Ascending aorta (tissue), 2 donors: ENCODE measurements at regions not wholly inside any gene's neighbourhood (a gene's known extent, or its start where the extent isn't known, plus 50 kb on each side); places are given as distances from the start of the nearest gene placed in this dataset.

Experiments used
- DNase-seq, 2 donors: peaks; one replicate each; pipeline ENCODE4 v3.0.0-alpha.2; 2019; ENCODE audit warnings: low spot score in 2 of 2
- H3K27ac ChIP-seq, 2 donors: fragments of 200-600 bp; sonication (generic); one replicate each; pipeline ENCODE4 v1.5.1; 2016 to 2017; ENCODE audit warnings: mild to moderate bottlenecking in 1 of 2
- H3K27me3 ChIP-seq: fragments of 200-600 bp; sonication (generic); one replicate; pipeline ENCODE4 v1.5.1; 2017
- H3K36me3 ChIP-seq, 2 donors: fragments of 200-600 bp; sonication (generic); one replicate each; pipeline ENCODE4 v1.5.1; 2016
- H3K4me1 ChIP-seq, 2 donors: fragments of 200-600 bp; sonication (generic); one replicate each; pipeline ENCODE4 v1.5.1; 2016 to 2017; ENCODE audit warnings: mild to moderate bottlenecking in 1 of 2
- H3K4me3 ChIP-seq, 2 donors: fragments of 200-600 bp; sonication (generic); one replicate each; pipeline ENCODE4 v1.5.1; 2016 to 2017; ENCODE audit warnings: mild to moderate bottlenecking in 1 of 2
- H3K9me3 ChIP-seq, 2 donors: fragments of 200-600 bp; sonication (generic); one replicate each; pipeline ENCODE4 v1.5.1; 2016
- intact Hi-C: fragments of 100-400 bp; cut with DNase I; formaldehyde crosslinking; loops from one replicate; pipeline ENCODE4 v1.15.1; 2023
- TF ChIP-seq, protein P1 (sequence below), 3 experiments: fragments of 200-600 bp in 2 of 3; fragments of 450-650 bp in 1 of 3; sonication (generic) in 2 of 3; IDR thresholded peaks; one replicate each; pipeline ENCODE4 v1.5.1; 2016 to 2019; ENCODE audit warnings: antibody characterized with exemption in 3 of 3, mild to moderate bottlenecking in 1 of 3, moderate library complexity in 1 of 3

DNA sequence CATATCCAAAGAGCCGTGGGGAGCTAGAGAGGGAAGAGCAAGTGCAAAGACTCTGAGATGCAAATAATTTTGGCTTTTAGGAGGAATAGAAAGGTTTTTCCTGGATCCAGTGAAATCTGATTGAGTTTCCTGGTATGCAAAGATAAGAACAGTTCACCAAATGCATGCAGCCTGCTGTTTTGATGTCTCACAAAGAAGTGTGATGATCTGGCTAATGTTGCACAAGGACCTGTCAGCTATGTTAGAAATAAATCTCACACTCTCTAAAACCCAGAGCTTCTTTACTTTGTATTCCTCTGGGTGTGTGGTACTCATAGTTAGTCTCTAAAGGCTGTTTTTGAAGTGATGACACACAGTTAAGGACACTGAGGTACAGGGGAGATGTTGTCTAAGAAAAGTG lies 321.4 kb downstream of the AACS start:
- no peaks in the 10 kb centered on the region for H3K9me3 ChIP-seq
- DNase-seq = no peak
- H3K4me3 ChIP-seq = no peak overlapping the region
- no peaks in the 10 kb centered on the region for H3K36me3 ChIP-seq
- H3K4me1 ChIP-seq = no peaks in the 10 kb centered on the region
- no peaks in the 10 kb centered on the region for H3K27me3 ChIP-seq
- intact Hi-C loops = no loop called here
- TF ChIP-seq, protein P1, sequence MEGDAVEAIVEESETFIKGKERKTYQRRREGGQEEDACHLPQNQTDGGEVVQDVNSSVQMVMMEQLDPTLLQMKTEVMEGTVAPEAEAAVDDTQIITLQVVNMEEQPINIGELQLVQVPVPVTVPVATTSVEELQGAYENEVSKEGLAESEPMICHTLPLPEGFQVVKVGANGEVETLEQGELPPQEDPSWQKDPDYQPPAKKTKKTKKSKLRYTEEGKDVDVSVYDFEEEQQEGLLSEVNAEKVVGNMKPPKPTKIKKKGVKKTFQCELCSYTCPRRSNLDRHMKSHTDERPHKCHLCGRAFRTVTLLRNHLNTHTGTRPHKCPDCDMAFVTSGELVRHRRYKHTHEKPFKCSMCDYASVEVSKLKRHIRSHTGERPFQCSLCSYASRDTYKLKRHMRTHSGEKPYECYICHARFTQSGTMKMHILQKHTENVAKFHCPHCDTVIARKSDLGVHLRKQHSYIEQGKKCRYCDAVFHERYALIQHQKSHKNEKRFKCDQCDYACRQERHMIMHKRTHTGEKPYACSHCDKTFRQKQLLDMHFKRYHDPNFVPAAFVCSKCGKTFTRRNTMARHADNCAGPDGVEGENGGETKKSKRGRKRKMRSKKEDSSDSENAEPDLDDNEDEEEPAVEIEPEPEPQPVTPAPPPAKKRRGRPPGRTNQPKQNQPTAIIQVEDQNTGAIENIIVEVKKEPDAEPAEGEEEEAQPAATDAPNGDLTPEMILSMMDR (IDR thresholded peaks at IDR 0.05) = no peak
- H3K27ac ChIP-seq = no peak overlapping the region

DNA sequence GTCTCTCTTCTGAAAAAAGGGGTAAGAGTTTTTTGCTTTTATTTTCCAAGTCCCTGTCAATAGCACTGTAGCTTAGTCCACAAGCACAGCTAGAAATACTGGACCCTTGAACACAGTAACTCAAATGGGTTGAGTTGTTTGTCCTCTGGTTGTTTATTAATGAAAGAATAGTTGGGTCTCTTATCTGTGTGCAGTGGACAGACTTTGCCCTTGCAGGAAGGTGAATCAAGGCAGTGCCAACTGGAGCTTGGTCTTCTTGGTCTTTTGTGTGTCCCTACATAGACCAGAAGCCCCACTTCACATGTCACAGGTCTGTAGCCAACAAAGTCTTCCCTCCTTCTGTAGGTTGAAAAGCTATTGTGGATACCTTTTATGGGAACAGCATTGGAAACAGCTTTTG lies 322.0 kb downstream of the AACS start:
- H3K27me3 ChIP-seq = no peaks in the 10 kb centered on the region
- no peaks in the 10 kb centered on the region for H3K4me1 ChIP-seq
- no peaks in the 10 kb centered on the region for H3K9me3 ChIP-seq
- H3K36me3 ChIP-seq = no peaks in the 10 kb centered on the region
- intact Hi-C loops = no loop called here
- H3K27ac ChIP-seq = no peak overlapping the region
- no peak for DNase-seq
- H3K4me3 ChIP-seq = no peak overlapping the region
- TF ChIP-seq, protein P1 (IDR thresholded peaks at IDR 0.05) = no peak

DNA sequence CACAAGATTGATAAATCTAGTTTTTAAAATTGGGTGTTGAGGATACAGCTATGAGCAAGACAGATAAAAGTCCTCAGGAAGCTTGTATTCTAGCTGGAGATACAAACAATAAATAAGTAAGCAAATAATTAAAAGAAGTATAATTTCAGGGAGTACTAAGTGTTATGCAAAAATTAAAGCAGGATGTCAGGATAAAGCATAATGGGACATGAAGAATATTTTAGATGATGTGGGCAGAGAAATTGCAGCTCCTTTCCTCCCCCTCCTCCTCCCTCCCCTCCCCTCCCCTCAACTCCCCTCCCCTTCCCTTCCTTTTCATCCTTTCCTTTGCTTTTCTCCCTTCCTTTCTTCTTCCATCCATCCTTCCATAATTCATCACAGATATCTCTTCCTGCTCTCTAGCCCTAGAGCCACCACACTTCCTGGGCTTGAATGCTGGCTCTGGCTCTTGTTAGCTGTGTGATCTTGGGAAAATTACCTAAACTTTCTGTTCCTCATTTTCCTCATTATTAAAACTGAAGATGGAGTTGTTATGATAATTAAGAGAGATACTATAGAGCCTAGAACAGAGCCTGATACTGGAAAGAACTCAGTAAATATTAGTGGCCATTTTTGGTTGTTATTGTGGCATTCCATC lies 323.9 kb downstream of the AACS start:
- intact Hi-C loops = no loop called here

DNA sequence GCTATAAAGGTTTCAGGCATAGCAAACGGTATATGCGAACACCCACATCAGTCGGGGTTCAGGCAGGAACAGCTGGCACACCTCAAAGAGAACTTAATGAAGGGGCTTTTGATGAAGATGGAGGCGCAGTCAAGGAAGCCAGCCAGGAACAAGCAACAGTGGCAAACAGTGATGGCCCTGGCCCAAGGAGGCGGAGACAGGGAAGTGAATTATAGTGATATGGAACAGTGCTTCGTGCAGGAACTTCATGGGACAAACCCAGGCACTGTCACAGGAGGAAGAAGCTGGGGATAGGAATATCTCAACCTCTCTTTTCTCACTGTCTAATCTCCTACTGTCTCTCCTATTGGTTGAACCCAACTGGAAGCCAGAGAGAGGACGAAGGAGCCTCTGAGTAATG lies 328.3 kb downstream of the AACS start:
- Histone ChIP-seq H3K36me3 (no peaks in the 10 kb centered on the region), H3K27me3 (no peaks in the 10 kb centered on the region), H3K9me3 (no peaks in the 10 kb centered on the region), H3K4me3 (no peak overlapping the region), H3K4me1 (no peaks in the 10 kb centered on the region), H3K27ac (no peak overlapping the region)
- intact Hi-C loops = no loop called here
- no peak for DNase-seq
- TF ChIP-seq, protein P1 (IDR thresholded peaks at IDR 0.05) = no peak

More for the DNA sequence above, 323.9 kb downstream of the AACS start:
- Histone ChIP-seq H3K9me3 (no peaks in the 10 kb centered on the region), H3K4me1 (no peaks in the 10 kb centered on the region), H3K36me3 (no peaks in the 10 kb centered on the region), H3K27me3 (no peaks in the 10 kb centered on the region), H3K27ac (no peak overlapping the region), H3K4me3 (no peak overlapping the region)
- TF ChIP-seq, protein P1 (IDR thresholded peaks at IDR 0.05) = no peak
- no peak for DNase-seq

DNA sequence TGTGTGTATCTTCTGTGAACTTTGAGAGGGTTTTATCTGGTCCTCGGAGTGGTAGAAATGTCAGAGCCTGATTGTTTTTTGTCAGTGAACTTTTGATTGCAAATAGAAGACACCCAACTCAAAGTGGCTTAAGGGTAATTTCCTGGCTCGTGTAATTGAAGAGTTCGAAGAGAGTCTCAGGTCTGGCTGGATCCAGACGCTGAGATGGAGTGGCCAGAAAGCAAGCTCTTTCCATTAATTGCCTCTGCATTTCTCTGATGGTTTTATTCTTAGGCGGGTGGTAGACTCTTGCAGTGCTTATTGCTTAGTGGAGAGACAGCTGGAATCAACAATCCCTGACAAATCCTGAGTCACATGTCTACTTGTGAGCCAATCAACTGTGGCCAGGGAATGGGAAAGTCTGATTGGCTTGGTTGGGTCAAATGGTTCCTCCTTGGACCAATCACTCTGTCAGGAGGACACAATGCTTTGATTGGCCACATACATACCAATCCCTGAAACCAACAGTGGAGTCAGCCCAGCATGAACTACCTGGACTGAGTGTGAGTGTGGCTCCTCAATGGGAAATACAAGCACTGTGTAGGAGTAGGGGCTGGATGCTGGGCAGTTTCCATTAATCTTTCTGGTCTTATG lies 330.5 kb downstream of the AACS start:
- TF ChIP-seq, protein P1 (IDR thresholded peaks at IDR 0.05) = no peak
- DNase-seq = no peak
- H3K27ac ChIP-seq = no peak overlapping the region
- no peaks in the 10 kb centered on the region for H3K4me1 ChIP-seq
- no peak overlapping the region for H3K4me3 ChIP-seq
- H3K9me3 ChIP-seq = no peaks in the 10 kb centered on the region
- no peaks in the 10 kb centered on the region for H3K36me3 ChIP-seq
- no peaks in the 10 kb centered on the region for H3K27me3 ChIP-seq
- intact Hi-C loops = no loop called here
